ENCODE measurements at regions not wholly inside any gene's neighbourhood (a gene's known extent, or its start where the extent isn't known, plus 50 kb on each side); places are given as distances from the start of the nearest gene placed in this dataset.

GRCh38 chr7:32428546-32428945, 61.6 kb downstream of the LSM5 start:
- DNase-seq (ENCODE audit: low read depth): no peak

GRCh38 chr7:32427769-32428291, 62.4 kb downstream of the LSM5 start:
- DNase-seq (ENCODE audit: low read depth): peak; percentile 77

- no peak for DNase-seq (ENCODE audit: low read depth)
Observed at GRCh38 chr7:32416846-32417245, 73.3 kb downstream of the LSM5 start.

DNA sequence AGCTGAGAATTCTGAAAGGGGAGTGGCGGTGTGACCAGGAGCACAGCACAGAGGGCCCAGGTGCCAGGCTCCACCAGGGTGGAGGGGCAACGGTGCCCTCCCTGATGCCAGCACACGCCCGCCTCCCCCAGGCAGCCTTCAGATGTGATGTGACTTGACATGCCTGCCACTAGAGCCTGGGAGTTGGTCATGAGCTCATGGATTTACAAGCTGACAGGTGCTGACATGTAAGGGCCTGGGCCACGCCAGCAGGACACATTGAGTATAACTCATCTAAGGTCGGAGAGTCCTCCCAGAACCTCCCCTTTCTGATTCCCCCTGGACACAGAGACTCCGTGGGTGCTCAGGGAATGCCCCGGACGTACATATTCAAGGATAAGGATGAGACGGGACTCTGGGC, 74.2 kb downstream of the LSM5 start:
- DNase-seq (ENCODE audit: low read depth): no peak

DNA sequence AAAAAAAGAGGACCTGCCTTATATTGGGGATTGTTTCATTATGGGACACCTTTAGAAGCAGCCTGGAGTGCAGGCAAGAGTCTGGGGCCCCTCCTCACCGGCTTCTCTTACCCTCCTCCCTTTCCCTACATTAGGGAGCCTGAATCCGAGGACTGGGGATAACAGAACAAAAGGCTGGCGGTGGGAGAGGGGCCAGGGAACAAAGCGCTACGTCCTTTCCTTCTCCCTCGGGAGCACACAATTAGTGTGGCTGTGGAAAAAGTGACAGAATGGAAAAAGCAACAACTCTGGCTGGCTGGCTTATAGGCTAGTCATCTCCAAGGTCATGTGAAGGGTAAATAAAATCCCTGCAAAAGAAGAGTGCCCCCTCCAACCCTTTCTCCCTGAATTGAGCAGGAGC, 74.7 kb downstream of the LSM5 start:
- DNase-seq (ENCODE audit: low read depth): no peak

- no peak for DNase-seq (ENCODE audit: low read depth)
Observed at GRCh38 chr7:32412471-32412870, 77.7 kb downstream of the LSM5 start.

DNA sequence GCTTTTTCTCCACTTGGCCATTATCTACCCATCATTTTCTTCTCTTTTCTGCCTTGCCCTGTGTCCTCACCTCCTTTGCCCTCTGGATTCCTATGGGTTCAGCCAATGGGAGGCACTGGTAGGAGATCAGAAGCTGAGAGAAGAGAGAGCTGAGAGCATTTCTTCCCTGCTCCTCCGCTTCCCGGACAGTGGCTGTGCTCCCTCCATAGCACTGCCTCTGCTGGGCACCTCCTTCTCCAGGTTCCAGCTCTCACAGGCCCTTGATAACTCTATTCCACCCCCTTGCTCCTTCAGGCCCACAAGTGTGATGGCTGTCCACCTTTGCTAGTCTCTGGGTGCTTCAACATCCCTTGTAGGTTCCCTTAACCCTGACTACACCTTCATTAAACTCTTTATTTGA, 79.6 kb downstream of the LSM5 start:
- DNase-seq (ENCODE audit: low read depth): no peak

DNA sequence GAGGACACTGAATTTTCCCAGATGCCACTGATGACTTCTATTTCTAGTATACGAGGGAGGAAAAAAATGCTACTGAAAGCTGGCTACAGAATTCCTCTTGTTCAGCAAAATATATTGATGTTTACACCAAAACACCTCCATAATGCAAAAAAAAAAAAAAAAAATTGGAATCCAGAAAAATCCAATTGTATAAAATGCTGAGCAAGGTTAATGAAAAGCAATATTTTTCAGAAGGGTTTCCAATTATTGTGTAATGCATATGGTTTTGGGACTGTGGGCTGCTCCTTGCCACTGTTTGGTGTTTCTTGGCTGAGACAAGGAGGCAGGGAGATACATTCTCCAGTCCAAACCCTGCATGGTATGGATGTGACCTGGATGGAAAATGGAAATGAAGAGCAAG, 83.8 kb downstream of the LSM5 start:
- DNase-seq (ENCODE audit: low read depth): no peak

DNA sequence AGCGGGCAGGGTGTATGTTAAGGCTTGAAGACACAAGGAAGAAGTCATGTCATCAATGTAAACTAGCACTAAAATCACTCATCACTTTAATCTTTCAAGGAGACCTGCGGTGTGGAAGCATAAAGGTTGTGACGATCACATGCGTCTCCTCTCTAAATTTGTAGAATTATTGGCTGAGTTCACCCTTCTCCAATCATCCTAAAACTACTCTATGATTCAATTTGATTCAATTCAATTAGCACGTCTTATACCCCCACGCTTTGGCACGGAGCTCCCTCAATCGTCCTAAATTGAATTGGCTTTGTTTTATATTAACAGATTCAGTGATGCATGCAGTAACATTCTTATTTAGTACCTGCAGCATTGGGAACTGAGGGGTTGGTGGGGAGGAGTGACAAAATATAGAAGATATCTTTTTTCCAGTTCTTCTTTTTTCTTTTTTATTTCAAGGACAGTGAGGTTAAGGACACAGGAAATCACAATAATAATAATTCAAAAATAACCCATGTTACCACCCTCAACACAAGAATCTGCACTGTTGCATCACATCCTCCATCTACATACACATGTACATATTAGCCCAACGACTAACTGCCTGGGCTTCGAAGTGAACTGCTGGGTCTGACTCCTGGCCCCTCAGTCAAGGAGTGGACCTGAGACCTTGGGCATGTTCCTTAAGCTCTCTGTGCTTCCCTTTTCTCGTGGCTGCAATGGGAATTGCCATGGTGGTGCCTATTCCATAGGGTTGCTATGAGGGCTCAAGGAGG, 86.5 kb downstream of the LSM5 start:
- no peak for DNase-seq (ENCODE audit: low read depth)

DNA sequence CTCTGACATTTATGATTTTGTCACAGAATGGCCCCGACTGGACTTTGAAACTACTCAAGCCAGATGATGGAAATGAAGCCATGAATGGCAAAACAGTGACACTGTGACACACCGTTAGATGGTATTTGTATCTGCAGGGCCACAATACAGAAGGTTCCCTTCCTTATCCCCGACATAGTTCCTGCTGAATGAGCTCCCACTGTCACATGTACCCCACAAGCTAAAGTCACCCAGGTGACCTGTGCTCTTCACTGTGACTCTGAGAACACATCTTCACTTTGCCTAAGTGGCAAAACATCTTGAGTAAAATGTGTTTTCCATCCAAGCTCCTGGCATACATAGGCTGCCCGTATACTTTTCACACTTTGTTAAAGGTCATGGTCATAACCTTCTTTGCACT, 89.5 kb downstream of the LSM5 start:
- DNase-seq (ENCODE audit: low read depth): no peak

- DNase-seq (ENCODE audit: low read depth): no peak
Observed at GRCh38 chr7:32399311-32399710, 90.9 kb downstream of the LSM5 start.

- no peak for DNase-seq (ENCODE audit: low read depth)
Observed at GRCh38 chr7:32395168-32395567, 95.0 kb downstream of the LSM5 start.

- DNase-seq (ENCODE audit: low read depth): no peak
Observed at GRCh38 chr7:32393861-32394260, 96.3 kb downstream of the LSM5 start.

- DNase-seq (ENCODE audit: low read depth): no peak
Observed at GRCh38 chr7:32390210-32390609, 100.0 kb downstream of the LSM5 start.

GRCh38 chr7:32385316-32385956, 104.7 kb downstream of the LSM5 start:
- DNase-seq (ENCODE audit: low read depth): no peak

DNA sequence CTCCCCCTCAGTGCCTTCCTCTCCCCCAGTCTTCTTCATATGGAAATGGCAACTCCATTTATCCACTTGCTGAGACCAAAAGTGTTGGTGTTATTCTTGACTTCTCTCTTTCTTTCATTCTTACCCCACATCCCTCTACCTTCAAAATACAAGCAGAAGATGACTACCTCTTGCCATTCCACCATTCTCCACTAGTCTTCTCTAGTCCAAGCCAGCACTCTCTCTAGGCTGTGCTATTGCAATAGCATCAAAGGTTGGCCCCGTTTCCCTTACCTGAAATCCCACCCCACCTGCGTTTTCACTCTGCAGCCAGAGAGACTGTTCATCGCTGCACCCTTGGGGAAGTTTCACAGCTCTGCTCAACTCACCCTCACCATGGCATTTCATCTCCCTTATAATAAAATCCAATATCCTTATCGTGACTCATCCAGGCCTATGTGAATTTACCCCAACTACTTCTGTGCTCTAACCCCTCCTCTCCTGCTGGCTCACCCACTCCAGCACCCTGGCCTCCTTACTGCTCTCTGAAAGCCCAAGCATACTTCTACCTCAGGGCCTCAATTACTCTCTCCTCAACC, 109.1 kb downstream of the LSM5 start:
- no peak for DNase-seq (ENCODE audit: low read depth)

- DNase-seq (ENCODE audit: low read depth): no peak
Observed at GRCh38 chr7:32379510-32380112, 110.6 kb downstream of the LSM5 start.

- DNase-seq (ENCODE audit: low read depth): peak; percentile 61
Observed at GRCh38 chr7:32378988-32379387, 111.2 kb downstream of the LSM5 start.

DNA sequence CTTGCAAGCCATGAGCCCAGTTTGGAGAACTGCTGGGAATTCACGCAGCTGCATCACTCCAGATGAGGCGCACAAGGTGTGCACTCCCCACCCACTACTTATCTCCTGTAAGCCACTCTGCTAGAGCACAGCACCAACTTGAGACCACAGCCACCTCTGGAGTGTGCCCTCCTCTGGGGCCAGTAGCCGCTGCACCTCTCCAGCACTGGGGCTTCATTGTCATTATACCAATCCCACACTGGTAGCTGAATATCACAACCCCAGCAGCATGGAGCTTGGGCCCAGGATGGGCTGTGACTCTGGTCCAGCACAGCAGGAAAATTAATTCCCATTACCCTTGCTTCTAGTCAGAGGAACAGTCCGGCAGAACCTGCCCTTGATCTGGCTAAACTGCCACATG, 125.6 kb downstream of the LSM5 start:
- no peak for DNase-seq (ENCODE audit: low read depth)

GRCh38 chr7:32360127-32360526, 130.1 kb downstream of the LSM5 start:
- DNase-seq (ENCODE audit: low read depth): no peak

DNA sequence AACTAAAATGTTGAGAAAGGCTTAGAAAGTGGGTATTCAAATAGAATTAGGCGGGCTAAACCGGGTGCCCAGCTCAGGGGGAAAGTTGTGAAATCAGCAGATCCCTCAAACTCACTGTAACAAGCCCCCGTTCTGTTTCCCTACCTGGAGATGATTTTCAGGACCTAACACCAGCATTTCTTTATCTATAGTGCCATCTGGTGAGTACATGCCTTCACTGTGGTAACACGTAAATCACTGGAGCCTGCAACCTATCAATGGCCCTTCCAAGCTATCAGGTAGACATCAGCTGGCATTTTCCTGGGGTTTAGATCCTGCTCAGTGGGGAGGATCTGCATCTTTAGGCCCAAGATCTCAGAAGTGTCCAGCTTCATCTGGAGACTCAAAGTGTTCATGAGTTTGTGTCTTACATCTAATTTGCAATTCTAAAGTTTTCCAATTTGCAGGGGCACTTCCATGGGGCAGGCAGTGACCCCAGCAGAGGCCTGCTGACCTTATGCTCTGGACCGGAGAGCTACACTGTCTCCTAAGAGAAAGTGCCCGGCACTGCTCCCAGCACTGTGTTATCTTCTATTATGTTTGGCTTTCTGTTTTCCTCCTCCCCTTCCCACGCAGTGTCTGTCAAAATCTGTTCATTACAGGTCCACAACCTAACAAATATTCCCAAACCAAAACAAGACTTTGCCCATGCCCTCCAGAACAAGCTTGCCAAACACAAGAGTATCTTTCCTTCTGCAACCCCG, 132.5 kb downstream of the LSM5 start:
- DNase-seq (ENCODE audit: low read depth): peak; percentile 22

DNA sequence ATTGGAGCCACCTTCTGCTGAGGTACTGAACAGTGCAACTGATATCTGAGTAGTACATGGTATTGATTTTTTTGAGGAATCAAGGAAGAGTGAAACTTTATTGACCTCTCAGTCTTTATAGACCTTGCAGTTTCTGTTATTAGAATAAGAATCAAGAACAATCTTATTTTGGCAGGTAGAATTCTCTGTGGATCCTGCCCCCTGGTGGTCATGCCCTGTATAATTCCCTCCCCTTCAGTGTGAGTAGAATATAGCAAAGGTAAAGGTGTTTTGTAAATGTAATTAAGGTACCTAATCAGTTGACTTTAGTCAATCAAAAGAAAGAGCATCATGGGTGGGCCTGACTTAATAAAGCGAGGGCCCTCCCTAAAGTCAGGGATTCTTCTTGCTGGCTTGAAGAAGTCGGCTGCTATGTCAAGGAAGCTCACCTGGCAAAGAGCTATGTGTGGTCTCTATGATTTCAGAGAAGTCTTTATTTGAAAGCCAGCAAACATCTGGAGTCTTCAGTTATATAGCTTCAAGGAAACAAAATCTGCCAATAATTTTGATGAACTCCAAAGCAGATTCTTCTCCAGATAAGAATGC, 142.8 kb downstream of the LSM5 start:
- DNase-seq (ENCODE audit: low read depth): peak; percentile 22

Data from RPMI7951 (cell line).